Liver (tissue), 8 donors: ENCODE measurements at regions not wholly inside any gene's neighbourhood (a gene's known extent, or its start where the extent isn't known, plus 50 kb on each side); places are given as distances from the start of the nearest gene placed in this dataset.

Experiments used
- DNase-seq: peaks from one replicate; pipeline ENCODE4 v3.0.0-alpha.2; 2017; ENCODE audit warnings: low spot score
- H3K27ac ChIP-seq, 2 donors: one replicate each; pipeline ENCODE4 v1.7.0; 2013; ENCODE audit warnings: inconsistent platforms in 2 of 2, low read length in 2 of 2, control low read depth in 1 of 2, low read depth in 1 of 2, mild to moderate bottlenecking in 1 of 2
- H3K27me3 ChIP-seq, 4 donors: one replicate each; pipeline versions ENCODE4 v1.6.1 to v1.7.0; 2013; ENCODE audit warnings: low read length in 3 of 4, inconsistent platforms in 1 of 4, mild to moderate bottlenecking in 1 of 4, moderate library complexity in 1 of 4; ENCODE audit not compliant: control insufficient read depth in 4 of 4, insufficient read depth in 4 of 4
- H3K36me3 ChIP-seq, 4 donors: one replicate each; pipeline versions ENCODE4 v1.6.1 to v1.7.0; 2013; ENCODE audit warnings: low read length in 3 of 4, mild to moderate bottlenecking in 3 of 4, low read depth in 1 of 4, moderate library complexity in 1 of 4; ENCODE audit not compliant: control insufficient read depth in 4 of 4, insufficient read depth in 3 of 4
- H3K4me1 ChIP-seq, 4 donors: one replicate each; pipeline versions ENCODE4 v1.6.1 to v1.7.0; 2013; ENCODE audit warnings: low read length in 3 of 4, mild to moderate bottlenecking in 3 of 4, moderate library complexity in 1 of 4; ENCODE audit not compliant: control insufficient read depth in 4 of 4, insufficient read depth in 4 of 4
- H3K4me3 ChIP-seq, 3 donors: one replicate each; pipeline versions ENCODE4 v1.6.1 to v1.7.0; 2013; ENCODE audit warnings: low read length in 3 of 3, control low read depth in 1 of 3, low read depth in 1 of 3, mild to moderate bottlenecking in 1 of 3
- H3K9ac ChIP-seq, 2 donors: one replicate each; pipeline ENCODE4 v1.7.0; 2013; ENCODE audit warnings: low read length in 2 of 2, mild to moderate bottlenecking in 2 of 2, moderate library complexity in 2 of 2, control low read depth in 1 of 2, low read depth in 1 of 2
- H3K9me3 ChIP-seq, 4 donors: one replicate each; pipeline versions ENCODE4 v1.6.1 to v1.7.0; 2013; ENCODE audit warnings: low read length in 3 of 4; ENCODE audit not compliant: control insufficient read depth in 4 of 4
- ATF3 ChIP-seq: IDR thresholded peaks from 2 replicates; pipeline ENCODE4 v1.6.1; 2016; ENCODE audit warnings: antibody characterized with exemption
- CTCF ChIP-seq: fragments of 150-350 bp; IDR thresholded peaks from 2 replicates; pipeline ENCODE4 v1.5.1; 2017; ENCODE audit warnings: improper control_type of control experiment, low read depth, low read length; ENCODE audit not compliant: missing input control
- EGR1 ChIP-seq, 2 donors: IDR thresholded peaks; 2 replicates each; pipeline ENCODE4 v1.6.1; 2016 to 2018; ENCODE audit warnings: antibody characterized with exemption in 2 of 2, low read depth in 2 of 2
- FOXA1 ChIP-seq: IDR thresholded peaks from 2 replicates; pipeline ENCODE4 v1.6.1; 2016; ENCODE audit warnings: antibody characterized with exemption
- FOXA2 ChIP-seq: IDR thresholded peaks from 2 replicates; pipeline ENCODE4 v1.6.1; 2016; ENCODE audit warnings: antibody characterized with exemption
- GABPA ChIP-seq, 2 donors: IDR thresholded peaks in 1 of 2; conservative IDR thresholded peaks in 1 of 2; 2 replicates each; pipeline ENCODE4 v1.6.1; 2016; ENCODE audit warnings: antibody characterized with exemption in 2 of 2, mild to moderate bottlenecking in 1 of 2, moderate library complexity in 1 of 2
- HNF4A ChIP-seq, 2 donors: conservative IDR thresholded peaks; 2 replicates each; pipeline ENCODE4 v1.6.1; 2016; ENCODE audit warnings: antibody characterized with exemption in 2 of 2, mild to moderate bottlenecking in 2 of 2
- JUND ChIP-seq, 2 donors: IDR thresholded peaks; 2 replicates each; pipeline ENCODE4 v1.6.1; 2016; ENCODE audit warnings: antibody characterized with exemption in 2 of 2
- NR2F2 ChIP-seq: IDR thresholded peaks from 2 replicates; pipeline ENCODE4 v1.6.1; 2016; ENCODE audit warnings: antibody characterized with exemption
- RAD21 ChIP-seq, 2 donors: IDR thresholded peaks; 2 replicates each; pipeline ENCODE4 v1.6.1; 2016; ENCODE audit warnings: antibody characterized with exemption in 2 of 2, mild to moderate bottlenecking in 2 of 2
- RXRA ChIP-seq, 2 donors: IDR thresholded peaks; 2 replicates each; pipeline ENCODE4 v1.6.1; 2017 to 2018; ENCODE audit warnings: antibody characterized with exemption in 2 of 2, mild to moderate bottlenecking in 1 of 2
- SP1 ChIP-seq: IDR thresholded peaks from 2 replicates; pipeline ENCODE4 v1.6.1; 2018; ENCODE audit warnings: antibody characterized with exemption, mild to moderate bottlenecking
- TAF1 ChIP-seq: conservative IDR thresholded peaks from 2 replicates; pipeline ENCODE4 v1.6.1; 2016; ENCODE audit warnings: antibody characterized with exemption, mild to moderate bottlenecking
- ZBTB33 ChIP-seq: IDR thresholded peaks from 2 replicates; pipeline ENCODE4 v1.6.1; 2016; ENCODE audit warnings: antibody characterized with exemption
- WGBS: extraction: QIAGEN DNeasy Blood & Tissue Kit; methylation state at CpG from one replicate; pipeline ENCODE4 v1.1.7; 2013; 5-methylcytosine and 5-hydroxymethylcytosine counted together
- TF ChIP-seq, protein P1 (sequence below): IDR thresholded peaks from 2 replicates; pipeline ENCODE4 v1.6.1; 2016; ENCODE audit warnings: antibody characterized with exemption
- TF ChIP-seq, protein P2 (sequence below): IDR thresholded peaks from 2 replicates; pipeline ENCODE4 v1.6.1; 2016; ENCODE audit warnings: antibody characterized with exemption, mild to moderate bottlenecking
- donor health status: healthy.
- donor health status: healthy.
- donor health status: healthy.
- donor health status: healthy.
- donor health status: healthy.

- Histone ChIP-seq H3K9ac (no peak overlapping the region), H3K4me3 (no peak overlapping the region), H3K27ac (no peak overlapping the region), H3K36me3 (no peaks in the 10 kb centered on the region), H3K4me1 (peaks cover 4 to 16% (median 6%) of the 10 kb centered on the region in 4 donors), H3K27me3 (no peaks in the 10 kb centered on the region), H3K9me3 (no peaks in the 10 kb centered on the region)
- WGBS: 94% methylated on average over 6 of the region's 6 CpGs
- DNase-seq: no peak
- TF ChIP-seq FOXA2: no peak
- no peak for TF ChIP-seq RXRA (IDR thresholded peaks at IDR 0.05)
These were observed 330.3 kb downstream of the GADD45G start for GRCh38 chr9:89935115-89935514.

DNA sequence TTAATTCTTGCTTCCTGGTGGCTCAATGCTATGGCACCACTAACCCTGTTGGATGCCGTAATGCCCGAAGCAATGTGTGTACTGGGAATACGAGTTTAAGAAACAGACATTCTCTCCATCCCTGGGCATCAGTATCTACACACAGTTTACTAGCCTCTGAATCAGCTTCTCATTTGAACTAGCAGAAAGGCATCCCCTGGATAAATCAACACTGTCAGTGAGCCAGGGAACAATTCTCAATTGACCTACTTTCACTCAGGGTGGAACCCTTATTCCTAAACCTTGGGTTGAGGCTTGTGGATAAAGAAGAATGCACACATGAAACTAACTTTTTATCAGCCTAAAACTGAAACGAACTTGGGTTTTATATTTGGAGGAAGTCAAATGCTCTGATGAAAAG is 331.0 kb downstream of the GADD45G start:
- Histone ChIP-seq H3K4me3 (no peak overlapping the region), H3K27me3 (no peaks in the 10 kb centered on the region), H3K36me3 (no peaks in the 10 kb centered on the region), H3K9me3 (no peaks in the 10 kb centered on the region), H3K4me1 (peaks cover 4 to 16% (median 6%) of the 10 kb centered on the region in 4 donors), H3K9ac (no peak overlapping the region), H3K27ac (no peak overlapping the region)
- no peak for TF ChIP-seq HNF4A (conservative IDR thresholded peaks at IDR 0.05)
- no peak for TF ChIP-seq JUND (IDR thresholded peaks at IDR 0.05)
- TF ChIP-seq TAF1: no peak
- no peak for TF ChIP-seq SP1
- no peak for TF ChIP-seq ZBTB33
- TF ChIP-seq FOXA1: no peak
- no peak for TF ChIP-seq EGR1 (IDR thresholded peaks at IDR 0.05; ENCODE audit: low read depth in 2 of 2)
- DNase-seq: no peak
- 82% methylated on average over 4 of the region's 4 CpGs for WGBS

GRCh38 chr9:89937051-89937450 is 332.2 kb downstream of the GADD45G start:
- Histone ChIP-seq H3K9me3 (no peaks in the 10 kb centered on the region), H3K4me1 (peaks cover 4 to 16% (median 6%) of the 10 kb centered on the region in 4 donors), H3K9ac (no peak overlapping the region), H3K36me3 (no peaks in the 10 kb centered on the region), H3K4me3 (no peak overlapping the region), H3K27me3 (no peaks in the 10 kb centered on the region), H3K27ac (no peak overlapping the region)
- TF ChIP-seq JUND (IDR thresholded peaks at IDR 0.05) (no peak), FOXA1 (no peak), NR2F2 (no peak), RXRA (IDR thresholded peaks at IDR 0.05) (no peak), EGR1 (IDR thresholded peaks at IDR 0.05; ENCODE audit: low read depth in 2 of 2) (no peak), ZBTB33 (no peak), FOXA2 (no peak), ATF3 (no peak), HNF4A (conservative IDR thresholded peaks at IDR 0.05) (no peak), CTCF (no peak), RAD21 (IDR thresholded peaks at IDR 0.05) (no peak), TAF1 (no peak), GABPA (IDR thresholded peaks at IDR 0.05 in 1 of 2, conservative IDR thresholded peaks at IDR 0.05 in 1 of 2) (no peak), SP1 (no peak)
- TF ChIP-seq, protein P1, sequence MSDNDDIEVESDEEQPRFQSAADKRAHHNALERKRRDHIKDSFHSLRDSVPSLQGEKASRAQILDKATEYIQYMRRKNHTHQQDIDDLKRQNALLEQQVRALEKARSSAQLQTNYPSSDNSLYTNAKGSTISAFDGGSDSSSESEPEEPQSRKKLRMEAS: no peak
- TF ChIP-seq, protein P2, sequence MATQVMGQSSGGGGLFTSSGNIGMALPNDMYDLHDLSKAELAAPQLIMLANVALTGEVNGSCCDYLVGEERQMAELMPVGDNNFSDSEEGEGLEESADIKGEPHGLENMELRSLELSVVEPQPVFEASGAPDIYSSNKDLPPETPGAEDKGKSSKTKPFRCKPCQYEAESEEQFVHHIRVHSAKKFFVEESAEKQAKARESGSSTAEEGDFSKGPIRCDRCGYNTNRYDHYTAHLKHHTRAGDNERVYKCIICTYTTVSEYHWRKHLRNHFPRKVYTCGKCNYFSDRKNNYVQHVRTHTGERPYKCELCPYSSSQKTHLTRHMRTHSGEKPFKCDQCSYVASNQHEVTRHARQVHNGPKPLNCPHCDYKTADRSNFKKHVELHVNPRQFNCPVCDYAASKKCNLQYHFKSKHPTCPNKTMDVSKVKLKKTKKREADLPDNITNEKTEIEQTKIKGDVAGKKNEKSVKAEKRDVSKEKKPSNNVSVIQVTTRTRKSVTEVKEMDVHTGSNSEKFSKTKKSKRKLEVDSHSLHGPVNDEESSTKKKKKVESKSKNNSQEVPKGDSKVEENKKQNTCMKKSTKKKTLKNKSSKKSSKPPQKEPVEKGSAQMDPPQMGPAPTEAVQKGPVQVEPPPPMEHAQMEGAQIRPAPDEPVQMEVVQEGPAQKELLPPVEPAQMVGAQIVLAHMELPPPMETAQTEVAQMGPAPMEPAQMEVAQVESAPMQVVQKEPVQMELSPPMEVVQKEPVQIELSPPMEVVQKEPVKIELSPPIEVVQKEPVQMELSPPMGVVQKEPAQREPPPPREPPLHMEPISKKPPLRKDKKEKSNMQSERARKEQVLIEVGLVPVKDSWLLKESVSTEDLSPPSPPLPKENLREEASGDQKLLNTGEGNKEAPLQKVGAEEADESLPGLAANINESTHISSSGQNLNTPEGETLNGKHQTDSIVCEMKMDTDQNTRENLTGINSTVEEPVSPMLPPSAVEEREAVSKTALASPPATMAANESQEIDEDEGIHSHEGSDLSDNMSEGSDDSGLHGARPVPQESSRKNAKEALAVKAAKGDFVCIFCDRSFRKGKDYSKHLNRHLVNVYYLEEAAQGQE: no peak
- 92% methylated on average over 2 of the region's 2 CpGs for WGBS
- no peak for DNase-seq
